GM21423 (cell line): ENCODE measurements at regions not wholly inside any gene's neighbourhood (a gene's known extent, or its start where the extent isn't known, plus 50 kb on each side); places are given as distances from the start of the nearest gene placed in this dataset.

Source experiments
- ATAC-seq: cut with Tn5 transposase; IDR thresholded peaks from one replicate; pipeline ENCODE4 v1.9.1; 2021; ENCODE audit warnings: mild to moderate bottlenecking, moderate library complexity; ENCODE audit not compliant: unreplicated experiment

DNA sequence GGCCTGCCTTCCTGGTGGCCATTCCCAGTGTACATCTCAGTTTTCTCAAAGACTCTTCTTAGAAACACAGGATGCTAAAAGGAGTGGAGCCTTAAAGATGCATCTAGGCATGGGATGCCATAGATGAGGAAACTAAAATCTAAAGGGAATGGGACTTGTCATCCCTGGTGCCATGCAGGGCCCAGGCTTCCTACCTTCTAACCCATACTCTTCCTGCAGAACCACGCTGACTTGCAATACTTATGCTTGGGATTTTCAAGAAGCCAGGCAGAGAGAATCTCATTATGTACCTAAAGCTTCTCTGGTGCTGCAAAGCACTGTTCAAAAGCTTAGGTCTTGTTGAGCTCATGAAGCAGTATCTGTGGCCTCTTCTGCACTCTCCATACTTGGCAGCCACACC is 329.1 kb downstream of the CYRIA start:
- ATAC-seq = no peak

DNA sequence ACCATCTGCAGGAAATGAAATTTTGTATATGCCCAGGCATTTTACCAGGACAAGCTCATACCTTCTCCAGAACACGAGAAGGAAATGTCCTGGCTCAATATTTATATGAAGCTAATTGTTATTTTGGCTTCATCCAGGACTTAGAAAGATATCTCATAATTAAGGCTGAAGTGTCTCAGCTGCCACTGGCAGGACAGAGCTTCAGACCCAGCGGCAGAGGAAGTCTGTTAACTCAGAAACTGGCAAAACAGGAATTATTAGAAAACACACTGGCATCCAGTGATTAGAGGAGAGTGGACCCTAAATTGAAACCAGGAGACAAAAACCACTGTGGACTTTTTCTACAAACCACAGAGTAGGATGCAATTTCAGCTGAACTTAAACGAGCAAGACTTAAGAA is 329.7 kb downstream of the CYRIA start:
- no peak for ATAC-seq

DNA sequence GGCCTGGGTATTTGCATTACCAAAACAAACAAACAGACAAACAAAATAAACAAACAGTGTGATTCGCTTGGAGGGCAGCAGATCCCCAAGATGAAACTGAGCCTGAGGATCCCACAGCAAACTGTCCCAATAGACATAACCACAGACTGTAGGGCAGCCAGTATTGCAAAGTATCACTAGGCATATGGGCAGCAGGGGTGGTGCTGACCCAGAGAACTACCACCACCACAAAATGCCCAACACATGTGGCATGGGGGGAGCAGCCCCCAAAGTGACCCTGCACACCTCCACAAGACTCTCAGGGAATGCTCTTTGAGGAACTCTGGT is 330.1 kb downstream of the CYRIA start:
- ATAC-seq = no peak

GRCh38 chr2:16334886-16335603 is 330.6 kb downstream of the CYRIA start:
- no peak for ATAC-seq

GRCh38 chr2:16334366-16334765 is 331.3 kb downstream of the CYRIA start:
- no peak for ATAC-seq

DNA sequence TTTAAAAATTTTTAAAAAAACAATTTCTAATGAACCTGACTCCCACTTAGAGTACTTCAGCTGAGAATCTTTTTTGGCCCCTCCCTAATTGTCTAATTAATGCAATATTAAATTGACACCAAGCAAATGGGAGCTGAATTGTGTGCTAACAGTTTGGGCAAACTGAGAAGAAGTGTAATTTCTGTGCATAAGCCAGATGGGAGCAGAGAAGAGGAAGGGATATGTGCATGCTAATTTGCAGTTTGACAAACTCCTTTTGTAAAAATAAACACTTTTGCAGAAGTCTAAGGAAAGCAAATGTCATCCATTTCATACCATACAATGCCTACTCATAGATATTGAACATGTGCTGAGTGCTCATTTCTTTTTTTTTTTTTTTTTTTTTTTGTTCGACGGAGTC is 332.0 kb downstream of the CYRIA start:
- ATAC-seq = no peak

DNA sequence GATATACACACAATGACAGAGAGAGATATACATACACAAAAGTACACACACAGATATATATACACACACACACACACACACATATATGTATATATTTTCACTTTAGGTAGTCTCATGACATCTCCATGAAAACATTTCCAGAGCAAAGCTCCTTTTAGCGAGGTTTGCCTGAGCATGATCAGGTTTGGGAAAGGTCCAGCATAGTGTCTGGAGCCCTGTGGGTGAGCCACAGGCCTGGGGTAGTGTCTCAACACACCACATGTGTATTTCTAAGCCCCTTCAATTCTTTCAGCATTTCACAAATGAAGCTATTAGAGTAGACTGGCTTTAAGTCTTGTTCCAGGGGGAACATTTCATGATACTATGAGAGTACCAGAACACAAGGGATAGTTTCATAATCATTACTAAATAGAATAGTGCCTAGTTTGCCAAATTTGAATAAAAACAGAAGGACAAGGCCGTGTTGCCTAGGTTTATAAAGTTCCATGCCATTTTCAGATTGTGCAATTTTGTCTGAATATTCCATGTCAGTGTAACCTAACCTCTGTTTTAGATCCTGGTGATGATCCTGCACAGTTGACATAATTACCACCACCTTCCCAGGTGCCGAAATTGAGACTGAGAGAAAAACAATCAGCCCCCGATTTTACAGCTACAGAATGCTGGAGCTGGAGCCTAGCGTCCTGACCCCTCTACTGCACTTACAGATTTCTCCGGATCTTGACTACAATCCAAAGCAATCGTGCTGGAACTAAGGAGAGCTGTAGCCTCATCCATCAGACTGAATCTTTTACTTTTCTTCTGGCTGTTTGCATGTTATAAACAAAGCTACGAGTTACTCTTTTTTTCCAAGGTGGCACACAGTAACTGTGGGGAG is 332.7 kb downstream of the CYRIA start:
- ATAC-seq = no peak

GRCh38 chr2:16331772-16332171 is 333.9 kb downstream of the CYRIA start:
- no peak for ATAC-seq

- ATAC-seq = no peak
Measured at GRCh38 chr2:16330982-16331381, 334.7 kb downstream of the CYRIA start.

DNA sequence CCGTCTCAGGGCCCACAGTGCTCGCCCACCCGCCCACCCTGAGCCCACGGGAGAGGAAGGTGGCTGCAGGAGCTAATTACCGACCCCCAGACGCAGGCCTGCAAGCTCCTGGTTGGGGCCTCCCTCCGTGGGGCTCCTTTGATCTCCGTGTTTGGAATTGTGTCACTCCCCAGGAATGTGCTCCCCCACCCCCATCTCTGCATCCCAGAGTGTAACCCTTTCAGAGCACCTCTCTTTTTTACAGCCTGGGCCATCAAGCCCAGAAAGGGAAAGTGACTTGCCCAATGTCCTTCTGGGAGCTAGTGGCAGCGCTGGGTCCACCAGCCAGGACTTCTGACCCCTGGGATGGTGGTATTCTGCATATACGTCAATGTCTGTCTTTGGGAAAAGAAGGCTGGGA is 335.1 kb downstream of the CYRIA start:
- no peak for ATAC-seq

DNA sequence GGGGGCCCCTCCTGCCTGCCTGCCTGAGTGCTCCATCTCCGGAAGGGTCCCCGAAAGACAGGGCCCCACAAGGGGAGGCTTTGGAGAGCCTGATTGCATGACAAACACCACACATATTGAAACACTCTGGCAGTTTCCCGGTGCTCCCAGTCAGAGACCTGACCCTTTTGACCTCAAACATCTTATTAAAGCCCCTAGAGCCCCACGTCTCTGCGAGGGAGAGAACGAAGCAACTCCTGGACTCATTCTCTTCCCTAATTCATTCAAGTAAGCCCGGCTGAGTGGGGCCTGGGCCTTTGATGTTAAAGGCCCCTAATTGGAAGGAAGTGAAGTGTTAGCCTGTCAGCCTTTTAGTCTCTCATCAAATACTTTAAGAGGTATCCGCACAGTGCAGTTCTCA is 335.6 kb downstream of the CYRIA start:
- ATAC-seq = no peak

- ATAC-seq = no peak
Measured at GRCh38 chr2:16329421-16329820, 336.2 kb downstream of the CYRIA start.

DNA sequence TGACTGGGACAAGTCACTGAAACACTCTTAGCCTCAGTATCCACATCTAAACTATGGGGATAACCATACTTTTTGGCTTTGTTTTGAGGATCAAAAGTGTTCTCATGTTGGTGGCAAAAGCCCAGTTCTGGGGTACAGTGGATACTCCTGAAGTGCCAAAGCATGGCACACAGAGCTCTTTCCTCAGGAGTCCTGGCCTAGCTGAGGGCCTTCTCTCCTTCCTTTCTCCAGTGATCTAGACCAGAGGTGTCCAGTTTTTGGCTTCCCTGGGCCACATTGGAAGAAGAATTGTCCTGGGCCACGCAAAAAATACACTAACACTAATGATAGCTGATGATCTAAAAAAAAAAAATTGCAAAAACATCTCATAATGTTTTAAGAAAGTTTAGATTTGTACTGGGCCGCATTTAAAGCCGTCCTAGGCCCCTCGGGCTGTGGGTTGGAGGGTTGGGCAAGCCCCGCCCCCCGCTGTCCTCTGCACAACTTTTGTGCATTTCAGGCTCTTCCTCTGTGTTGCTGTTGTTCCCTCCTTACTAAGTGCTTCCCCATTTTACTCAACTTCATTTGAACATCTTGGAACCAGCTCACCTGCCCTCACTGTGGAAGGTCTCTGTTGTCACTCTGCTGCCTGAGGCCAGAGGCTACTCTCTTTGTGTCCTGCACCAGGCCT is 337.0 kb downstream of the CYRIA start:
- no peak for ATAC-seq

DNA sequence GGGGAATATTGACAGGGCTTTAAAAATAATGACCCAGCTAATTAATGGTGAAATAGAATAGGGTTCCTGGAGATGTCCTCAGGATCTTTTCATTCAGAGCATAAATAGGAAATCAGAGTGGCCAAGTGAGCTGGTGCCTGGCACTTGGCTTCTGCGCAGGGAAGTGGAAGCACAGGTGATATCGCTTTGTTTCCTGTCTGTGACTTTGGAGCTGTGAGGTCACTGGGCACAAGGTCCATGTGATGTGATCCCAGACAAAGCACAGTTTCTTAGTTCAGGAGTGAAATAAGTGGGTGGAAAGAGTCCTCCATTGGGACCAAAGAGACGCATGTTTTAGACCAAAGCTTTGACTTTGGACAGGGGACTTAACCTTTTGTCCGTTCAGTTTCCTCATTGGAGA is 338.3 kb downstream of the CYRIA start:
- ATAC-seq = no peak

- ATAC-seq = no peak
Measured at GRCh38 chr2:16326711-16327300, 338.8 kb downstream of the CYRIA start.

GRCh38 chr2:16325976-16326510 is 339.6 kb downstream of the CYRIA start:
- ATAC-seq = no peak

DNA sequence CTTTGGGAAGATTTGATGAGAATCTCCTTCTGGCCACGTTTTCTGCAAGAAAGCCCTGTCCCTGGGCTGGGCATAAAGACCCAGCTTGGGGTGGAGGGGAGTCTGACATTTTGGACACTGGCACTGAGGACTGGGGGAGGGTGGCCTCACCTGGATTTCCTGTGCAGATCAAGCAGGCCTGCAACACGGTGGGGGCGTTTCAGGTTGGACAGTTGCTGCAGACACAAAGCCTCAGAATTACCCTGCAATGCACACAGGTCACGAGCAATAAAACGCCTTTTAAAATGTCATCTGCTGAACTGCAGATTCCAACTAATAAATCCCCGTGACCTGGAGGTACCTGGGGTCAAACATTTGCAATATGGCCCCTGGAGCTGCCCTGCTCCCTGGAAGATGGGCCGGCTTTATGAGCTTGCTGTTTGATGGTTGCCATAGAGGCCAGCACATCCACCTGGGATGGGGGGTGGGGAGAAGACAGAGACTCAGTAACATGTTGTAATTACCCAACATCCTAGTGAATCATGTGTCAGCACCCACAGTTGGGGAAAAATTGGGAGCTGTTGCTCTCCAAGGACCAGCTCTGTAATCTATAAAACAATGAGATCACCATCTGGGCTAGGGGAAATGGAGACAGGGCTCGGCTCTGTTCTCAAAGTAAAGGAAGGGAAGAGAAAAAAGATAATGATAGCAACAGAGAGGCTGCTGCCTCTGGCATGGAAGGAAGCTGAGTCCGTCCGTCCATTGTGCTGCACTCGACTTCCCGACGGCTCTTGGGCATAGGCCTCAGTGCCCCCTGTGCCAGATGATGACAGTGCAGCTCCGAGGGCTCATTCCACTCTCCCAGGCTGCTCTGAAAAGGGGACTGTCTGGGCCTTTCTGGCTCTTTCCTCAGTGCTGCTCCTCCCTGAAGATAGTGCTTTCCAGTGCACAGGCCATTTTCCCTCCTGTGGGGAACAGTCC is 340.3 kb downstream of the CYRIA start:
- no peak for ATAC-seq

DNA sequence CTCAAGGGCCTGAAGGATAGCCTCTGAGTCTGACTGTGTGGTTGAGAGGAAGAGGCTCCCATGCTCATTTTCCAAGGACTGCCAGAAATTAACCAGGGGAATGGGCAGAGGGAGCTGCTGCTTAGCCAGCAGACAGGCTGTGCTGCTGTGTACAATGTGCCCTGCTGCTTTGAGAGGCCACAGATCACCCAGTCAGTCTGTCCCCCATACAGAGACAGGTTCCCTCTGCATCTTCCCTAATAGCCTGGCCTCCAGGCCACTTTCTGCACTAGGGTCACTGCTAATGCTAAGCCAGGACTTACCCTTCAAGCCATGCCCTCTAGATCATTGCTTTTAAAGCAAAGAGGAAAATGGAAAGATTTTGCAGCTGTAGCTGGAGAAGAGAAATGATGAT is 341.1 kb downstream of the CYRIA start:
- ATAC-seq = no peak

GRCh38 chr2:16323551-16324543 is 341.8 kb downstream of the CYRIA start:
- ATAC-seq = no peak
